ENCODE measurements at regions not wholly inside any gene's neighbourhood (a gene's known extent, or its start where the extent isn't known, plus 50 kb on each side); places are given as distances from the start of the nearest gene placed in this dataset.

DNA sequence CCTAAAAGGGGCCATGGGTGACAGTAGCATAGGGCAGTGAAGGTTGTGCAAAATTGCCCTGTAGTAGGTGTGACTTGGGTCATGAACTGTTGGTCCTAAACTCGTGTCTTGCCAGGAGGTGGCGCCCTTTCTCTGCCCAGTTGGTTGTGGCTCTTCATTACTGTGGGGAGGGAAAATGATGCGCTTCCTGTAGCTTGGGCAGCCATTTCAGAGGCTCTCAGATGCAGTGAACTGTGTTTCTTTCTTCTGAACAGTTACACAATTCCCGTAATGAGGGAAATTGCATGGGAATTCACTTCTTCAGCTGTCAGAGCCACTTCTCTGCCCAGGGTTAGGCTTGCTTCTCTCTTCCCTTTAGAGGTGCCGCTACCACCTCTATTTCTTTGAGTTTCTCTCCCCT lies 148.1 kb upstream of the NRXN3 start:
- no peak overlapping the region for H3K4me2 ChIP-seq (ENCODE audit: low read depth, low read length)
- no peak overlapping the region for H3K9ac ChIP-seq (ENCODE audit: insufficient read depth, low read depth, low read length)
- ATAC-seq: peak; percentile 98
- ChIA-PET CTCF (ENCODE audit: low intra/inter-chr PET ratio, low total read pairs) (interaction anchor here (1.4 to 1.6 kb wide), 2 partner anchors 544 to 815 kb away, joined by 5 to 10 read pairs; no protein-coding TSS in a partner anchor), POLR2A (no interaction called here)
- H2AFZ ChIP-seq (ENCODE audit: low read length): no peak overlapping the region
- H3K27ac ChIP-seq (ENCODE audit: extremely low read length, insufficient read depth, low read length): no peak overlapping the region
- 26% methylated on average over 5 of the region's 5 CpGs for WGBS (ENCODE audit: low lambda C conversion rate)
- H3K4me3 ChIP-seq (replicated peaks in 1 of 3; ENCODE audit: insufficient read depth in 1 of 3, low read depth in 2 of 3, low read length in 3 of 3): no peak overlapping the region
- H3K79me2 ChIP-seq (ENCODE audit: insufficient read depth, low read length): no peaks in the 10 kb centered on the region
- H3K36me3 ChIP-seq (replicated peaks in 1 of 2; ENCODE audit: control insufficient read depth in 1 of 2, insufficient read depth in 2 of 2, low read length in 2 of 2): no peaks in the 10 kb centered on the region
- no peaks in the 10 kb centered on the region for H3K27me3 ChIP-seq (ENCODE audit: control insufficient read depth in 1 of 2, insufficient read depth in 2 of 2, low read length in 2 of 2)
- no peaks in the 10 kb centered on the region for H3K4me1 ChIP-seq (ENCODE audit: insufficient read depth, low read length)
- H3K9me3 ChIP-seq (ENCODE audit: low read length): no peaks in the 10 kb centered on the region
- peak; percentile 54 for DNase-seq (ENCODE audit: low spot score)
- no peaks in the 10 kb centered on the region for H4K20me1 ChIP-seq (ENCODE audit: insufficient read depth, low read length)
- peak; percentile 56 for FAIRE-seq
- intact Hi-C loops (cut with micrococcal nuclease; ENCODE audit: unreplicated experiment) (loop anchor here (2.0 to 10.0 kb wide), 2 partner anchors 133 to 573 kb away; no protein-coding TSS in a partner anchor), in situ Hi-C loops (cut with HindIII; ENCODE audit: extremely low pct_ligation_motif_present, low pct_unique_long_range_greater_than_20kb) (loop anchor here (10.0 to 25.0 kb wide), 2 partner anchors 573 to 815 kb away; no protein-coding TSS in a partner anchor)
- BruUV-seq (replicated peaks): no TSS peak
- no peak for TF ChIP-seq GABPA (IDR thresholded peaks at IDR 0.05; ENCODE audit: low read depth, low read length)
- TF ChIP-seq GABPA (CRISPR knock-in tag; IDR thresholded peaks at IDR 0.05; ENCODE audit: low read depth): 0 out of 2 replicates have a peak, but pooled peaks have one; percentile 40
- TF ChIP-seq STAG1 (CRISPR knock-in tag; IDR thresholded peaks at IDR 0.05): peak; percentile 81
- TF ChIP-seq PREB (CRISPR knock-in tag; IDR thresholded peaks at IDR 0.05): no peak
- TF ChIP-seq, protein P1, sequence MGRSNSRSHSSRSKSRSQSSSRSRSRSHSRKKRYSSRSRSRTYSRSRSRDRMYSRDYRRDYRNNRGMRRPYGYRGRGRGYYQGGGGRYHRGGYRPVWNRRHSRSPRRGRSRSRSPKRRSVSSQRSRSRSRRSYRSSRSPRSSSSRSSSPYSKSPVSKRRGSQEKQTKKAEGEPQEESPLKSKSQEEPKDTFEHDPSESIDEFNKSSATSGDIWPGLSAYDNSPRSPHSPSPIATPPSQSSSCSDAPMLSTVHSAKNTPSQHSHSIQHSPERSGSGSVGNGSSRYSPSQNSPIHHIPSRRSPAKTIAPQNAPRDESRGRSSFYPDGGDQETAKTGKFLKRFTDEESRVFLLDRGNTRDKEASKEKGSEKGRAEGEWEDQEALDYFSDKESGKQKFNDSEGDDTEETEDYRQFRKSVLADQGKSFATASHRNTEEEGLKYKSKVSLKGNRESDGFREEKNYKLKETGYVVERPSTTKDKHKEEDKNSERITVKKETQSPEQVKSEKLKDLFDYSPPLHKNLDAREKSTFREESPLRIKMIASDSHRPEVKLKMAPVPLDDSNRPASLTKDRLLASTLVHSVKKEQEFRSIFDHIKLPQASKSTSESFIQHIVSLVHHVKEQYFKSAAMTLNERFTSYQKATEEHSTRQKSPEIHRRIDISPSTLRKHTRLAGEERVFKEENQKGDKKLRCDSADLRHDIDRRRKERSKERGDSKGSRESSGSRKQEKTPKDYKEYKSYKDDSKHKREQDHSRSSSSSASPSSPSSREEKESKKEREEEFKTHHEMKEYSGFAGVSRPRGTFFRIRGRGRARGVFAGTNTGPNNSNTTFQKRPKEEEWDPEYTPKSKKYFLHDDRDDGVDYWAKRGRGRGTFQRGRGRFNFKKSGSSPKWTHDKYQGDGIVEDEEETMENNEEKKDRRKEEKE (IDR thresholded peaks at IDR 0.05): no peak
- TF ChIP-seq ARID5B (CRISPR knock-in tag; IDR thresholded peaks at IDR 0.05): no peak
- TF ChIP-seq, protein P2, sequence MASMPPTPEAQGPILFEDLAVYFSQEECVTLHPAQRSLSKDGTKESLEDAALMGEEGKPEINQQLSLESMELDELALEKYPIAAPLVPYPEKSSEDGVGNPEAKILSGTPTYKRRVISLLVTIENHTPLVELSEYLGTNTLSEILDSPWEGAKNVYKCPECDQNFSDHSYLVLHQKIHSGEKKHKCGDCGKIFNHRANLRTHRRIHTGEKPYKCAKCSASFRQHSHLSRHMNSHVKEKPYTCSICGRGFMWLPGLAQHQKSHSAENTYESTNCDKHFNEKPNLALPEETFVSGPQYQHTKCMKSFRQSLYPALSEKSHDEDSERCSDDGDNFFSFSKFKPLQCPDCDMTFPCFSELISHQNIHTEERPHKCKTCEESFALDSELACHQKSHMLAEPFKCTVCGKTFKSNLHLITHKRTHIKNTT (CRISPR knock-in tag; IDR thresholded peaks at IDR 0.05): no peak
- no peak for TF ChIP-seq ZNF644 (CRISPR knock-in tag; IDR thresholded peaks at IDR 0.05; ENCODE audit: low read depth)
- TF ChIP-seq TARDBP (CRISPR knock-in tag; IDR thresholded peaks at IDR 0.05): no peak
- no peak for TF ChIP-seq ZNF619 (CRISPR knock-in tag; IDR thresholded peaks at IDR 0.05)
- TF ChIP-seq SRSF4 (IDR thresholded peaks at IDR 0.05; ENCODE audit: low read depth, low read length, poor library complexity, severe bottlenecking): no peak
- TF ChIP-seq ZNF329 (CRISPR knock-in tag; IDR thresholded peaks at IDR 0.05; ENCODE audit: low read depth): no peak
- 0 out of 2 replicates have a peak, but pooled peaks have one; percentile 29 for TF ChIP-seq ZMYM4 (CRISPR knock-in tag; IDR thresholded peaks at IDR 0.05)
- no peak for TF ChIP-seq IKZF4 (CRISPR knock-in tag; IDR thresholded peaks at IDR 0.05; ENCODE audit: borderline replicate concordance, low read depth, not compliant biosample characterization)
- TF ChIP-seq CBX5 (CRISPR knock-in tag; IDR thresholded peaks at IDR 0.05; ENCODE audit: borderline replicate concordance): no peak
- TF ChIP-seq HOXA3 (CRISPR knock-in tag; IDR thresholded peaks at IDR 0.05): peak; percentile 51

Data from HepG2 (cell line).